ENCODE measurements at regions not wholly inside any gene's neighbourhood (a gene's known extent, or its start where the extent isn't known, plus 50 kb on each side); places are given as distances from the start of the nearest gene placed in this dataset.

- peaks cover 41 to 78% (median 76%) of the 10 kb centered on the region in 4 donors for H3K4me1 ChIP-seq
- peak; percentile 27 to 30 for TF ChIP-seq POLR2AphosphoS5 (IDR thresholded peaks at IDR 0.05)
- no peak for TF ChIP-seq CTCF (IDR thresholded peaks at IDR 0.05)
- 58% methylated on average over 15 of the region's 15 CpGs for WGBS
These were observed 226.6 kb upstream of the TLE3 start for GRCh38 chr15:70324001-70324974.

GRCh38 chr15:70323111-70323851, 225.6 kb upstream of the TLE3 start:
- intact Hi-C loops (cut with DNase I) = no loop called here
- TF ChIP-seq CTCF (IDR thresholded peaks at IDR 0.05) (peak in 1 of 3 experiments; percentile 27), POLR2A (IDR thresholded peaks at IDR 0.05; ENCODE audit: low read depth) (no peak), POLR2AphosphoS5 (IDR thresholded peaks at IDR 0.05) (peak in 1 of 2 donors; percentile 43)
- 53% methylated on average over 9 of the region's 11 CpGs for WGBS
- H3K9me3 ChIP-seq = no peaks in the 10 kb centered on the region
- no peak overlapping the region for H3K4me3 ChIP-seq
- peak; percentile 96 for DNase-seq (ENCODE audit: extremely low spot score)
- no peaks in the 10 kb centered on the region for H3K27me3 ChIP-seq
- H3K36me3 ChIP-seq = no peaks in the 10 kb centered on the region
- H3K27ac ChIP-seq (replicated peaks in 1 of 4) = peak overlapping the region; percentile 60 to 81 (median 67)
- peaks cover 34 to 74% (median 68%) of the 10 kb centered on the region in 4 donors for H3K4me1 ChIP-seq

More at GRCh38 chr15:70324001-70324974, 226.6 kb upstream of the TLE3 start:
- H3K27ac ChIP-seq (replicated peaks in 1 of 4) = peak overlapping the region; percentile 60 to 81 (median 67)
- no peak overlapping the region for H3K4me3 ChIP-seq
- peak; percentile 91 for DNase-seq (ENCODE audit: extremely low spot score)
- no peaks in the 10 kb centered on the region for H3K27me3 ChIP-seq
- no peaks in the 10 kb centered on the region for H3K9me3 ChIP-seq
- no peaks in the 10 kb centered on the region for H3K36me3 ChIP-seq
- intact Hi-C loops (cut with DNase I) = no loop called here

GRCh38 chr15:70322051-70322668, 224.4 kb upstream of the TLE3 start:
- Histone ChIP-seq H3K4me3 (no peak overlapping the region), H3K27me3 (no peaks in the 10 kb centered on the region), H3K9me3 (no peaks in the 10 kb centered on the region), H3K4me1 (peaks cover 23 to 64% (median 60%) of the 10 kb centered on the region in 4 donors), H3K36me3 (no peaks in the 10 kb centered on the region), H3K27ac (replicated peaks in 1 of 4) (peak overlapping the region in 1 of 4 donors; percentile 81)
- TF ChIP-seq EP300 (IDR thresholded peaks at IDR 0.05) (no peak), POLR2A (IDR thresholded peaks at IDR 0.05; ENCODE audit: low read depth) (no peak), POLR2AphosphoS5 (IDR thresholded peaks at IDR 0.05) (no peak), CTCF (IDR thresholded peaks at IDR 0.05) (no peak)
- DNase-seq (ENCODE audit: extremely low spot score) = peak; percentile 53
- intact Hi-C loops (cut with DNase I) = no loop called here
- WGBS = 84% methylated on average over 6 of the region's 6 CpGs

GRCh38 chr15:70321172-70321819, 223.6 kb upstream of the TLE3 start:
- H3K4me3 ChIP-seq = no peak overlapping the region
- DNase-seq (ENCODE audit: extremely low spot score) = no peak
- no peaks in the 10 kb centered on the region for H3K27me3 ChIP-seq
- H3K9me3 ChIP-seq = no peaks in the 10 kb centered on the region
- peaks cover 22 to 64% (median 60%) of the 10 kb centered on the region in 4 donors for H3K4me1 ChIP-seq
- WGBS = 37% methylated on average over 4 of the region's 4 CpGs
- TF ChIP-seq POLR2AphosphoS5 (IDR thresholded peaks at IDR 0.05) (no peak), POLR2A (IDR thresholded peaks at IDR 0.05; ENCODE audit: low read depth) (no peak), CTCF (IDR thresholded peaks at IDR 0.05) (no peak), EP300 (IDR thresholded peaks at IDR 0.05) (no peak)
- H3K36me3 ChIP-seq = no peaks in the 10 kb centered on the region
- intact Hi-C loops (cut with DNase I) = no loop called here
- peak overlapping the region in 3 of 4 donors; percentile 16 to 81 (median 24) for H3K27ac ChIP-seq (replicated peaks in 1 of 4)
